Endothelial cell of umbilical vein (primary cell): ENCODE measurements at regions not wholly inside any gene's neighbourhood (a gene's known extent, or its start where the extent isn't known, plus 50 kb on each side); places are given as distances from the start of the nearest gene placed in this dataset. TPM values are rescaled to one million over a fixed set of nuclear protein-coding genes. Genes with fewer than 3 reads are reported as not detected.

Experiments
- small RNA-seq: library from RNA; depleted of rRNA; stranded (forward); fragments of <200 nt; gene quantifications from one replicate; pipeline ENCODE3, GENCODE V24; 2012; ENCODE audit warnings: low replicate concordance, low read depth; ENCODE audit not compliant: insufficient read depth, insufficient read length

Small RNA genes in the stretch of these regions (small RNA-seq; reads per million reads assigned to genes)
- gene AC134878.1 = not detected
- not detected for gene AC140113.1
- not detected for gene AC140113.2
- not detected for gene AC140113.3
- not detected for gene AC140113.4
- not detected for gene ANKRD20A6P
